Body of pancreas (tissue), 4 donors: ENCODE measurements at regions not wholly inside any gene's neighbourhood (a gene's known extent, or its start where the extent isn't known, plus 50 kb on each side); places are given as distances from the start of the nearest gene placed in this dataset.

Experiments used
- ATAC-seq: fragments of 150-250 bp; one replicate; pipeline ENCODE4 v1.9.1; 2016
- DNase-seq, 4 donors: peaks; one replicate each; pipeline ENCODE4 v3.0.0-alpha.2; 2019
- H3K27ac ChIP-seq, 4 donors: fragments of 200-600 bp; sonication (generic); 1 replicate in 3 of 4; 2 replicates in 1 of 4; pipeline versions ENCODE4 v1.5.1 to v1.6.1; 2016 to 2019; ENCODE audit warnings: mild to moderate bottlenecking in 1 of 4, mixed read lengths in 1 of 4, moderate library complexity in 1 of 4
- H3K27me3 ChIP-seq, 2 donors: fragments of 200-600 bp; sonication (generic); one replicate each; pipeline ENCODE4 v1.6.0; 2016; ENCODE audit warnings: mild to moderate bottlenecking in 1 of 2
- H3K36me3 ChIP-seq, 2 donors: fragments of 200-600 bp; sonication (generic); replicated peaks in 1 of 2; 2 replicates each; pipeline ENCODE4 v1.5.1; 2016; ENCODE audit warnings: low read depth in 2 of 2; ENCODE audit not compliant: insufficient read depth in 1 of 2
- H3K4me1 ChIP-seq: fragments of 200-600 bp; sonication (generic); one replicate; pipeline ENCODE4 v1.6.0; 2016
- H3K4me3 ChIP-seq, 2 donors: fragments of 200-600 bp; sonication (generic); 1 replicate in 1 of 2; 2 replicates in 1 of 2; pipeline ENCODE4 v1.5.1; 2016 to 2019
- H3K9me3 ChIP-seq, 3 donors: fragments of 200-600 bp; sonication (generic); 1 replicate in 2 of 3; 2 replicates in 1 of 3; pipeline ENCODE4 v1.5.1; 2016
- POLR2A ChIP-seq, 3 donors: fragments of 450-650 bp; IDR thresholded peaks; one replicate each; pipeline ENCODE4 v1.6.1; 2016; ENCODE audit warnings: antibody characterized with exemption in 3 of 3, mild to moderate bottlenecking in 2 of 3
- WGBS, 2 donors: methylation state at CpG; one replicate each; pipeline ENCODE4 v1.1.5; 2017; 5-methylcytosine and 5-hydroxymethylcytosine counted together
- intact Hi-C: fragments of 100-400 bp; cut with DNase I; formaldehyde crosslinking; loops from one replicate; pipeline ENCODE4 v1.15.1; 2023
- TF ChIP-seq, protein P1 (sequence below), 7 experiments: fragments of 450-650 bp in 4 of 7; fragments of 200-600 bp in 3 of 7; sonication (generic) in 3 of 7; IDR thresholded peaks; one replicate each; pipeline ENCODE4 v1.5.1; 2016 to 2019; ENCODE audit warnings: antibody characterized with exemption in 7 of 7

DNA sequence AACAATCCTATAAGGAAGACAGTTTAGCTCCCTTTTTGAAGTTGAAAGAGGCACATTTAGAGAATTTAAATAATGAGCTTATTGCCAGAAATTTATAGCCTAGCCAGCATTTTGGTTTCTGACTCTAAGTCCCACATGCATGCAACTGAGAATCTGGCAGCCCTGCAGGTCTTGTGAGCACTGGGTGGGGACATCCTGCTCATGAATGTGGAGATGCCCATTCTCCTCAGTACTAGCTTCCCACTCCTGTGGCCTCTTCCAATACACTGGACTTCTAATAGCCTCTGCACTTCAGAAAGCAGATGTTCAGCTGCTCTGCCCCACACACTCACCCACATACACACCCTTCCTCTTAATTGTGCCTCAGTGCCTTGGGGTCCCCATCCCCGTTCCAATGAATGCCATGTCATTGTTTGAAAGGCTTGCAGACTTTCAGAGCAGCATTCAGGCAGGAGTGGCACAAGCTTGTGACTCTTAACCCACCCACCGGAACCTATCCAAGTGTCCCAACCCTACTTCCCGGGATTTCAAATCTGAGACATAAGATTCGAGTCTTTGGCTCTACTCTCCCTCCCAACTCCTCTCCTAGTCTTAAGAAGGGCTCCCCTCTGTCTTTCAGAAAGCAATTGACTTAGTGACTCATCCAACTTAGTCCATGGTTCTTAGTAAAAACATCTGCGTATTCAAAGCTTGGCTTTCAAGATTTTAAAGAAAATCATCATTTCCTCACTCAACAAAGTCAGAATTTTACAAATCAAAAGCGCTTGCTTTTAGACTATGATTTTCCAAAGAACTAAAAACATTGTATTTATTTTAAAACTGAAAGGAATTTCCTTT is 80.0 kb upstream of the FREM2 start:
- H3K4me1 ChIP-seq = no peaks in the 10 kb centered on the region
- 85 to 91% methylated on average over 6 of the region's 6 CpGs for WGBS, 2 donors
- intact Hi-C loops = no loop called here
- no peak overlapping the region for H3K4me3 ChIP-seq
- TF ChIP-seq, protein P1, sequence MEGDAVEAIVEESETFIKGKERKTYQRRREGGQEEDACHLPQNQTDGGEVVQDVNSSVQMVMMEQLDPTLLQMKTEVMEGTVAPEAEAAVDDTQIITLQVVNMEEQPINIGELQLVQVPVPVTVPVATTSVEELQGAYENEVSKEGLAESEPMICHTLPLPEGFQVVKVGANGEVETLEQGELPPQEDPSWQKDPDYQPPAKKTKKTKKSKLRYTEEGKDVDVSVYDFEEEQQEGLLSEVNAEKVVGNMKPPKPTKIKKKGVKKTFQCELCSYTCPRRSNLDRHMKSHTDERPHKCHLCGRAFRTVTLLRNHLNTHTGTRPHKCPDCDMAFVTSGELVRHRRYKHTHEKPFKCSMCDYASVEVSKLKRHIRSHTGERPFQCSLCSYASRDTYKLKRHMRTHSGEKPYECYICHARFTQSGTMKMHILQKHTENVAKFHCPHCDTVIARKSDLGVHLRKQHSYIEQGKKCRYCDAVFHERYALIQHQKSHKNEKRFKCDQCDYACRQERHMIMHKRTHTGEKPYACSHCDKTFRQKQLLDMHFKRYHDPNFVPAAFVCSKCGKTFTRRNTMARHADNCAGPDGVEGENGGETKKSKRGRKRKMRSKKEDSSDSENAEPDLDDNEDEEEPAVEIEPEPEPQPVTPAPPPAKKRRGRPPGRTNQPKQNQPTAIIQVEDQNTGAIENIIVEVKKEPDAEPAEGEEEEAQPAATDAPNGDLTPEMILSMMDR (IDR thresholded peaks at IDR 0.05) = no peak
- TF ChIP-seq POLR2A (IDR thresholded peaks at IDR 0.05) = no peak
- ATAC-seq = no peak
- no peaks in the 10 kb centered on the region for H3K36me3 ChIP-seq
- no peak overlapping the region for H3K27ac ChIP-seq
- no peaks in the 10 kb centered on the region for H3K9me3 ChIP-seq
- no peak for DNase-seq
- no peaks in the 10 kb centered on the region for H3K27me3 ChIP-seq

DNA sequence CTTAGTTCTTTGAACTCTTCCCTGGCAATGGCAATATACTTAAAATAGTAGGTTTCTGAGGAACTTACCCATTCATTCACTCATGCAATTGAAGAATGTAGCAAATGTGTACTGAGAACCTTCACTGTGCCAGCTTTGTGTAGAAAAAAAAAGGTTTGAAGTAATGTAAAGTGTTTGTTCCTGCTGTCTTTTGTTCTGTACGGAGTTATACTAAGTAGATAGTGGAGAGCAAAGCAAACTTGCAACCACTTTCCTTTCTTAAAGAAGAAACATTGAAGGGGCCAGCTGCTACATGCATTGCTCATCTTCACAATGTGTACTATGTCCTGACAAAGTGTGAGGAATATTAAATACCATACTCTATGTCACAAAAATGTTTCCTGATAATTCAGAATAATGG is 68.9 kb upstream of the FREM2 start:
- H3K36me3 ChIP-seq = no peaks in the 10 kb centered on the region
- no peak overlapping the region for H3K27ac ChIP-seq
- intact Hi-C loops = no loop called here
- no peaks in the 10 kb centered on the region for H3K4me1 ChIP-seq
- no peaks in the 10 kb centered on the region for H3K9me3 ChIP-seq
- no peaks in the 10 kb centered on the region for H3K27me3 ChIP-seq
- ATAC-seq = no peak
- H3K4me3 ChIP-seq = no peak overlapping the region
- TF ChIP-seq, protein P1 (IDR thresholded peaks at IDR 0.05) = no peak
- no peak for TF ChIP-seq POLR2A (IDR thresholded peaks at IDR 0.05)
- WGBS, 2 donors = 67 to 71% methylated on average over 1 of the region's 1 CpG
- no peak for DNase-seq

DNA sequence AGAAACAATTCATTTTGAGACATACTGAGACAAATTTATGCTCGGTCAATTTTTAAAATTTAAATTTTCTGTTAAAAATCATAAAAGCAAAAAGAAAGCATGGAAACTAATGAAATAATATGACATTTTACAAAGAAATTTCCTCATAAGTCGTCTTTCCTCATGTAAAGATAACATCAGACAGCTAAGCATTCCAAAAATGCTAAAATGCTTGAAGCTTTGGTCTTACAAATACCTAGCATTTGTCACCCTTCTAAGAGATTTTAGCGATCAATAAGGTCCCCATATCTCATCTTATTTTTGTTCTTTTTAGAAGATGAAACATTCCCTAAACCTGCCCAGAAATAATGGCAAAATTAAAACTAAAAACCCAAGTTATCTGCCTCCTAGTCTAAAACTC is 68.5 kb upstream of the FREM2 start:
- DNase-seq (no peak), ATAC-seq (no peak)
- no peak overlapping the region for H3K4me3 ChIP-seq
- H3K4me1 ChIP-seq = no peaks in the 10 kb centered on the region
- H3K27me3 ChIP-seq = no peaks in the 10 kb centered on the region
- TF ChIP-seq POLR2A (IDR thresholded peaks at IDR 0.05) = no peak
- TF ChIP-seq, protein P1 (IDR thresholded peaks at IDR 0.05) = no peak
- intact Hi-C loops = no loop called here
- 67 to 75% methylated on average over 3 of the region's 3 CpGs for WGBS, 2 donors
- H3K36me3 ChIP-seq = no peaks in the 10 kb centered on the region
- H3K9me3 ChIP-seq = no peaks in the 10 kb centered on the region
- no peak overlapping the region for H3K27ac ChIP-seq

DNA sequence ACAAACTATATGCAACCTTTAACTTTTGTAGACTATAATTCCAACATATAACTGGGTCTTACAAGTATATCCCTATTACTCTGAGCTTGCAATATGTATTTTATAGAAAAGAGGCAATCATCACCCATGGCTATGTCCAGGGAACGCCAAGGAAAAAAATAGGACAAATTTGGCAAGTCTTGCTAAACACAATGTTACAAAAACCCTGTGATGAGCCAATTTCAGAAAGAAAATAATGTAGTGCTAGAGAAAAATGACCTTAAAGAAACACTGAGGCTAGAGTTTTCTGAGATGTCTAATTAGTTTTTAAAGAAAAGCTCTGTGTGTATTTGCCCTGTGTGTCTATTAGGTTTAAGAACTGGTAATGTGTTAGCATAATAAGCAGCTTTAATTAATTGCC is 68.0 kb upstream of the FREM2 start:
- H3K4me3 ChIP-seq = no peak overlapping the region

More for the DNA sequence above, 68.0 kb upstream of the FREM2 start:
- Histone ChIP-seq H3K27ac (no peak overlapping the region), H3K4me1 (no peaks in the 10 kb centered on the region), H3K27me3 (no peaks in the 10 kb centered on the region), H3K36me3 (no peaks in the 10 kb centered on the region), H3K9me3 (no peaks in the 10 kb centered on the region)
- ATAC-seq (no peak), DNase-seq (no peak)
- intact Hi-C loops = no loop called here
- 84 to 92% methylated on average over 1 of the region's 1 CpG for WGBS, 2 donors
- TF ChIP-seq POLR2A (IDR thresholded peaks at IDR 0.05) = no peak
- TF ChIP-seq, protein P1 (IDR thresholded peaks at IDR 0.05) = no peak
